HG03175 (cell line): ENCODE measurements at regions not wholly inside any gene's neighbourhood (a gene's known extent, or its start where the extent isn't known, plus 50 kb on each side); places are given as distances from the start of the nearest gene placed in this dataset.

ENCODE experiments used
- ATAC-seq: cut with Tn5 transposase; IDR thresholded peaks from one replicate; pipeline ENCODE4 v1.9.1; 2021; ENCODE audit warnings: mild to moderate bottlenecking, moderate library complexity; ENCODE audit not compliant: unreplicated experiment

- ATAC-seq = no peak
Measured at GRCh38 chr12:124371970-124372555, 77.2 kb downstream of the RFLNA start.

- ATAC-seq = no peak
Measured at GRCh38 chr12:124371366-124371765, 76.5 kb downstream of the RFLNA start.

GRCh38 chr12:124370851-124371250 lies 76.0 kb downstream of the RFLNA start:
- no peak for ATAC-seq

DNA sequence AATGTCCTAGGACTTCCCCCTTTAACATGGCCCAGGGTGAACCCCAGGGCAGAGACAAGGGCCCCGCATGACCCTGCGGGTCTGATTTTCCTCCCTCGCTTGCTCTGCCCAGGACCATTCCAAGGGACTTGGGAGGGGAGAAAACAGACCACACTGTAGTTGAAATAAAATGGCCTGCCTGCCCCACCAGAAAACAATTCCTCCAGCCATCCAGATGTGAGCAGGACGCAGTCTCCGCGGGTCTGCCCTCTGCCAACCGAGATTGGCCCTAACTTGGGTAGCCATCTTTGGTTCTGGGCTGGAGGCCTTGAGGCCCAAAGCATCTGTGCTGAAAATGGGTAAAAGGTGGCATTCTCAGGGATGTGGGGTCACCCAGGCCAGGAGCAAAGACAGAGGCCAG lies 75.5 kb downstream of the RFLNA start:
- no peak for ATAC-seq

- ATAC-seq = no peak
Measured at GRCh38 chr12:124369827-124370378, 75.0 kb downstream of the RFLNA start.

GRCh38 chr12:124369055-124369826 lies 74.3 kb downstream of the RFLNA start:
- no peak for ATAC-seq

DNA sequence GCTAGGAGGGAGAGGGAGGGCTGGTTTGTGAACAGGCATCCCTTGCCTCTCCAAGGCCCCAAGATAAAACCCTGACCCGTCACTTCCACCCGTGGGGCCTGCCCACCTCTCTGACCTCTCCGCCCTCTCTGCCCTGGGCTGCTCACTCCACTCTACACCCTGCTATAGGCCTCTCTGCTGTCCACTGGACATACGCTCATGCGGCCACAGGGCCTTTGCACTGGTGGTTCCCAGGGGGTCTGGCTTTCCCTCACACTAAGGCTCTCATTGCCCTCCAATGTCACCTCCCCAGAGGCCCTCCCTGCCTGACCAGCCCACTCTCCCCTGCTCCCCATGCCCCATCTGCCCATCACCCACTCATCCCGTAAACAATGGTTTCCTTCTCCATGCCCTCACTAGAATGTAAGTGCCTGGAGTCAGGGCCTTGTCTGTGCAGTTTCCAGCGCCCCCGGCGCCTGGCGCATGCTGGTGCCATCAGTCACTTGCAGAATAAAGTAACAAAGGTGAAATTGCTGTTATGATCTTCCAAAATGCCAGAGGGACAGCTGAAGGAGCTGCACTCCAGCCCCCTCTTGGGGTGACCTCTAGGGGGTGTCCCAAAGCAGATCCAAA lies 73.6 kb downstream of the RFLNA start:
- ATAC-seq = no peak

DNA sequence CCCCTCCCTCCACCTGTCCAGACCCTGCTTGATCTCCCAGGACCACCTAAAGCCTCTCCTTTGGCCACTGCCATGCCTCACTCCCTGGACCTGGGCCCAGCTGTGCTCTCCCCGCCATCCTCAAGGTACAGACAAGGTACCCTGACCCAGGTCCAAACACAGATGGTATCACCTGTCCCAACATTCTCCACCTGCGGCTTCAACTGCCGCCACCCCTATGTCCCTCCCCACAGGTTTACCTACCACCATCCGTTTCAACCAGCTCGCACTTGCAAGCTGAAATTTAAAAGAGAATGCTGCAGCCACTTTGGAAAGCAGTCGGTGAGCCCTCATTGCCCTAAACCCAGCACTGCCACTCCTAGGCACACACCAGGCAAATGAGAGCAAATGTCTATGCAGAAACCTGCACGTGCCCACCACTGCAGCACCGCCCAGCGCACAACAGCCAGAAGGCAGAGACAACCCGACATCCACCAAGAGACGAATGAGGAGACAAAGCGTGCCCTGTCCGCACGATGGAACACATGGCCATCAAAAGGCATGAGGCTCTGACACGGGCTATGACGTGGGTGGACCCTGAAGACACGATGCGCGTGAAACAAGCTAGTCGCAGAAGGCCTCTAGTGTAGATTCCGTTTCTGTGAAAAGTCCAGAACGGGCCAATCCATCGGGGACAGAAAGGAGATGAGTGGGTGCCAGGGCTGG lies 71.0 kb downstream of the RFLNA start:
- ATAC-seq = no peak
